ENCODE measurements at regions not wholly inside any gene's neighbourhood (a gene's known extent, or its start where the extent isn't known, plus 50 kb on each side); places are given as distances from the start of the nearest gene placed in this dataset.
"Not testable (repeated sequence)": the region's sequence is repeated elsewhere in the genome, so short reads cannot be mapped to it uniquely, and the experiment has no call there.

- not testable (repeated sequence) for DNase-seq; H3K4me1 ChIP-seq (ENCODE audit: control insufficient read depth in 3 of 3, insufficient read depth in 2 of 3, low read depth in 1 of 3, low read length in 2 of 3); H3K27me3 ChIP-seq (ENCODE audit: control insufficient read depth in 3 of 3, insufficient read depth in 3 of 3, low read length in 3 of 3); H3K36me3 ChIP-seq (ENCODE audit: control insufficient read depth in 3 of 3, insufficient read depth in 2 of 3, low read depth in 1 of 3, low read length in 3 of 3); H3K4me3 ChIP-seq (ENCODE audit: low read depth in 1 of 3, low read length in 3 of 3); FAIRE-seq; H3K27ac ChIP-seq (ENCODE audit: low read depth in 1 of 3, low read length in 2 of 3)
- peaks cover 0 to 12% of the 10 kb centered on the region in 2 donors for H3K9me3 ChIP-seq (ENCODE audit: control insufficient read depth in 2 of 2, insufficient read depth in 1 of 2, low read depth in 1 of 2, low read length in 1 of 2)
- WGBS, 3 donors = 95 to 98% (median 95%) methylated on average over 25 to 33 of the region's 33 CpGs
These were observed 313.2 kb upstream of the TMEFF2 start for GRCh38 chr2:192507836-192508450.

- FAIRE-seq (no peak), DNase-seq (peak in 1 of 2 donors; percentile 28)
- H3K36me3 ChIP-seq (ENCODE audit: control insufficient read depth in 3 of 3, insufficient read depth in 2 of 3, low read depth in 1 of 3, low read length in 3 of 3) = no peaks in the 10 kb centered on the region
- H3K4me3 ChIP-seq (ENCODE audit: low read depth in 1 of 3, low read length in 3 of 3) = no peak overlapping the region
- H3K4me1 ChIP-seq (ENCODE audit: control insufficient read depth in 3 of 3, insufficient read depth in 2 of 3, low read depth in 1 of 3, low read length in 2 of 3) = peaks cover 0 to 3% (median 2%) of the 10 kb centered on the region in 3 donors
- no peak overlapping the region for H3K27ac ChIP-seq (ENCODE audit: low read depth in 1 of 3, low read length in 2 of 3)
- 32 to 46% (median 41%) methylated on average over 3 of the region's 3 CpGs for WGBS, 3 donors
- H3K27me3 ChIP-seq (ENCODE audit: control insufficient read depth in 3 of 3, insufficient read depth in 3 of 3, low read length in 3 of 3) = no peaks in the 10 kb centered on the region
- H3K9me3 ChIP-seq (ENCODE audit: control insufficient read depth in 2 of 2, insufficient read depth in 1 of 2, low read depth in 1 of 2, low read length in 1 of 2) = no peaks in the 10 kb centered on the region
These were observed 305.9 kb upstream of the TMEFF2 start for GRCh38 chr2:192500550-192501200.

GRCh38 chr2:192499476-192499875, 304.7 kb upstream of the TMEFF2 start:
- Histone ChIP-seq H3K9me3 (ENCODE audit: control insufficient read depth in 2 of 2, insufficient read depth in 1 of 2, low read depth in 1 of 2, low read length in 1 of 2) (no peaks in the 10 kb centered on the region), H3K36me3 (ENCODE audit: control insufficient read depth in 3 of 3, insufficient read depth in 2 of 3, low read depth in 1 of 3, low read length in 3 of 3) (no peaks in the 10 kb centered on the region), H3K27ac (ENCODE audit: low read depth in 1 of 3, low read length in 2 of 3) (no peak overlapping the region), H3K27me3 (ENCODE audit: control insufficient read depth in 3 of 3, insufficient read depth in 3 of 3, low read length in 3 of 3) (no peaks in the 10 kb centered on the region), H3K4me3 (ENCODE audit: low read depth in 1 of 3, low read length in 3 of 3) (no peak overlapping the region), H3K4me1 (ENCODE audit: control insufficient read depth in 3 of 3, insufficient read depth in 2 of 3, low read depth in 1 of 3, low read length in 2 of 3) (peaks cover 0 to 3% (median 2%) of the 10 kb centered on the region in 3 donors)
- FAIRE-seq (no peak), DNase-seq (no peak)

- H3K4me1 ChIP-seq (ENCODE audit: control insufficient read depth in 3 of 3, insufficient read depth in 2 of 3, low read depth in 1 of 3, low read length in 2 of 3) = peaks cover 0 to 3% (median 2%) of the 10 kb centered on the region in 3 donors
- H3K9me3 ChIP-seq (ENCODE audit: control insufficient read depth in 2 of 2, insufficient read depth in 1 of 2, low read depth in 1 of 2, low read length in 1 of 2) = no peaks in the 10 kb centered on the region
- WGBS, 3 donors = 78 to 91% (median 89%) methylated on average over 11 of the region's 11 CpGs
- no peak overlapping the region for H3K27ac ChIP-seq (ENCODE audit: low read depth in 1 of 3, low read length in 2 of 3)
- no peak for FAIRE-seq
- no peak for DNase-seq
- no peaks in the 10 kb centered on the region for H3K36me3 ChIP-seq (ENCODE audit: control insufficient read depth in 3 of 3, insufficient read depth in 2 of 3, low read depth in 1 of 3, low read length in 3 of 3)
- no peaks in the 10 kb centered on the region for H3K27me3 ChIP-seq (ENCODE audit: control insufficient read depth in 3 of 3, insufficient read depth in 3 of 3, low read length in 3 of 3)
- no peak overlapping the region for H3K4me3 ChIP-seq (ENCODE audit: low read depth in 1 of 3, low read length in 3 of 3)
These were observed 304.0 kb upstream of the TMEFF2 start for GRCh38 chr2:192498747-192499146.

GRCh38 chr2:192488158-192488557, 293.4 kb upstream of the TMEFF2 start:
- H3K27me3 ChIP-seq (ENCODE audit: control insufficient read depth in 3 of 3, insufficient read depth in 3 of 3, low read length in 3 of 3); H3K4me1 ChIP-seq (ENCODE audit: control insufficient read depth in 3 of 3, insufficient read depth in 2 of 3, low read depth in 1 of 3, low read length in 2 of 3); H3K36me3 ChIP-seq (ENCODE audit: control insufficient read depth in 3 of 3, insufficient read depth in 2 of 3, low read depth in 1 of 3, low read length in 3 of 3): not testable (repeated sequence)
- WGBS, 3 donors = 3 to 23% (median 13%) methylated on average over 1 of the region's 1 CpG
- peaks cover 0 to 16% of the 10 kb centered on the region in 2 donors for H3K9me3 ChIP-seq (ENCODE audit: control insufficient read depth in 2 of 2, insufficient read depth in 1 of 2, low read depth in 1 of 2, low read length in 1 of 2)
- FAIRE-seq = peak; percentile 85
- H3K27ac ChIP-seq (ENCODE audit: low read depth in 1 of 3, low read length in 2 of 3) = peak overlapping the region; percentile 82 to 95 (median 92)
- peak overlapping the region in 1 of 3 donors; percentile 36 for H3K4me3 ChIP-seq (ENCODE audit: low read depth in 1 of 3, low read length in 3 of 3)
- DNase-seq = peak; percentile 27 to 98

GRCh38 chr2:192487636-192488035, 292.9 kb upstream of the TMEFF2 start:
- Histone ChIP-seq H3K4me3 (ENCODE audit: low read depth in 1 of 3, low read length in 3 of 3) (peak overlapping the region in 1 of 3 donors; percentile 36), H3K27ac (ENCODE audit: low read depth in 1 of 3, low read length in 2 of 3) (peak overlapping the region; percentile 82 to 95 (median 92)), H3K27me3 (ENCODE audit: control insufficient read depth in 3 of 3, insufficient read depth in 3 of 3, low read length in 3 of 3) (no peaks in the 10 kb centered on the region), H3K36me3 (ENCODE audit: control insufficient read depth in 3 of 3, insufficient read depth in 2 of 3, low read depth in 1 of 3, low read length in 3 of 3) (no peaks in the 10 kb centered on the region), H3K4me1 (ENCODE audit: control insufficient read depth in 3 of 3, insufficient read depth in 2 of 3, low read depth in 1 of 3, low read length in 2 of 3) (peaks cover 0 to 3% (median 0%) of the 10 kb centered on the region in 3 donors), H3K9me3 (ENCODE audit: control insufficient read depth in 2 of 2, insufficient read depth in 1 of 2, low read depth in 1 of 2, low read length in 1 of 2) (peaks cover 0 to 16% of the 10 kb centered on the region in 2 donors)
- 25 to 57% (median 31%) methylated on average over 11 of the region's 11 CpGs for WGBS, 3 donors
- FAIRE-seq (no peak), DNase-seq (peak; percentile 11 to 95)

- no peaks in the 10 kb centered on the region for H3K36me3 ChIP-seq (ENCODE audit: control insufficient read depth in 3 of 3, insufficient read depth in 2 of 3, low read depth in 1 of 3, low read length in 3 of 3)
- H3K27ac ChIP-seq (ENCODE audit: low read depth in 1 of 3, low read length in 2 of 3) = no peak overlapping the region
- no peak for FAIRE-seq
- H3K27me3 ChIP-seq (ENCODE audit: control insufficient read depth in 3 of 3, insufficient read depth in 3 of 3, low read length in 3 of 3) = no peaks in the 10 kb centered on the region
- no peak for DNase-seq
- peaks cover 0 to 13% of the 10 kb centered on the region in 2 donors for H3K9me3 ChIP-seq (ENCODE audit: control insufficient read depth in 2 of 2, insufficient read depth in 1 of 2, low read depth in 1 of 2, low read length in 1 of 2)
- peaks cover 0 to 3% (median 0%) of the 10 kb centered on the region in 3 donors for H3K4me1 ChIP-seq (ENCODE audit: control insufficient read depth in 3 of 3, insufficient read depth in 2 of 3, low read depth in 1 of 3, low read length in 2 of 3)
- no peak overlapping the region for H3K4me3 ChIP-seq (ENCODE audit: low read depth in 1 of 3, low read length in 3 of 3)
- 55 to 100% (median 70%) methylated on average over 1 of the region's 1 CpG for WGBS, 3 donors
These were observed 290.2 kb upstream of the TMEFF2 start for GRCh38 chr2:192484903-192485302.

GRCh38 chr2:192480984-192481383, 286.3 kb upstream of the TMEFF2 start:
- no peaks in the 10 kb centered on the region for H3K27me3 ChIP-seq (ENCODE audit: control insufficient read depth in 3 of 3, insufficient read depth in 3 of 3, low read length in 3 of 3)
- peaks cover 0 to 8% of the 10 kb centered on the region in 2 donors for H3K9me3 ChIP-seq (ENCODE audit: control insufficient read depth in 2 of 2, insufficient read depth in 1 of 2, low read depth in 1 of 2, low read length in 1 of 2)
- DNase-seq = no peak
- no peak overlapping the region for H3K4me3 ChIP-seq (ENCODE audit: low read depth in 1 of 3, low read length in 3 of 3)
- 76 to 89% (median 84%) methylated on average over 3 of the region's 3 CpGs for WGBS, 3 donors
- H3K36me3 ChIP-seq (ENCODE audit: control insufficient read depth in 3 of 3, insufficient read depth in 2 of 3, low read depth in 1 of 3, low read length in 3 of 3) = no peaks in the 10 kb centered on the region
- no peak for FAIRE-seq
- no peak overlapping the region for H3K27ac ChIP-seq (ENCODE audit: low read depth in 1 of 3, low read length in 2 of 3)
- H3K4me1 ChIP-seq (ENCODE audit: control insufficient read depth in 3 of 3, insufficient read depth in 2 of 3, low read depth in 1 of 3, low read length in 2 of 3) = no peaks in the 10 kb centered on the region

All from small intestine (tissue), 7 donors.